ENCODE measurements at regions not wholly inside any gene's neighbourhood (a gene's known extent, or its start where the extent isn't known, plus 50 kb on each side); places are given as distances from the start of the nearest gene placed in this dataset.

- no peaks in the 10 kb centered on the region for H3K4me1 ChIP-seq
- H3K9me3 ChIP-seq, result no peaks in the 10 kb centered on the region
- no peaks in the 10 kb centered on the region for H3K36me3 ChIP-seq (ENCODE audit: insufficient read depth in 1 of 2, low read depth in 1 of 2)
- no peaks in the 10 kb centered on the region for H3K27me3 ChIP-seq (ENCODE audit: insufficient read depth in 3 of 3, low read length in 2 of 3)
- TF ChIP-seq CTCF (IDR thresholded peaks at IDR 0.05), result no peak
- intact Hi-C loops (cut with DNase I), result no loop called here
- peak; percentile 52 to 83 for DNase-seq
- peak overlapping the region; percentile 8 for H3K27ac ChIP-seq
- WGBS, 3 donors, result 61 to 65% (median 64%) methylated on average over 17 of the region's 17 CpGs
- H3K4me3 ChIP-seq, result no peak overlapping the region
- peak in 3 of 4 donors; percentile 53 to 77 (median 64) for ATAC-seq
Observed at GRCh38 chr2:20525041-20526035, 78.5 kb downstream of the RHOB start.

- Histone ChIP-seq H3K9me3 (no peaks in the 10 kb centered on the region), H3K27ac (no peak overlapping the region), H3K4me3 (no peak overlapping the region), H3K4me1 (no peaks in the 10 kb centered on the region), H3K36me3 (ENCODE audit: insufficient read depth in 1 of 2, low read depth in 1 of 2) (no peaks in the 10 kb centered on the region), H3K27me3 (ENCODE audit: insufficient read depth in 3 of 3, low read length in 2 of 3) (no peaks in the 10 kb centered on the region)
- ATAC-seq (no peak), DNase-seq (no peak)
- intact Hi-C loops (cut with DNase I), result no loop called here
- WGBS, 3 donors, result 96% methylated on average over 3 of the region's 3 CpGs
- TF ChIP-seq CTCF (IDR thresholded peaks at IDR 0.05), result no peak
Observed at GRCh38 chr2:20526160-20526559, 79.3 kb downstream of the RHOB start.

DNA sequence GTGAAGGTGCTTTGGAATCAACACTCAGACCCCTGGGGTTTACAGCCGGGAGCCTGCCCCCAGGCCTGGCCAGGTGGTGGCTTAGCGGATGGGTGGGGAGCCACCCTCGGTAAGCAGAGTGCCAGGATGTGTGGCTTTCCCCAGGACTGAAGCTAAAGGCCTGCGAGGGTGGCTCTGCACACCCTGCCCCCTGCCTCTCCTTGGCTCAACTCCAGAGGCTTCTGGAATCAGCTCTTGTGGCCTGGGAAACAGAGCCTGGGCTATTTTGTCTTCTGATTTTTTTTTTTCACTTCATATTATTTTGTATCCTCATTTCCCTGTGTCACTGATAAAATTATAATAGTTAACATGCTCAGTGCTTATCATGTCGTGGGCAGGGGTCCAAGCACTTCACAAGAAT, 79.8 kb downstream of the RHOB start:
- ATAC-seq (no peak), DNase-seq (no peak)
- intact Hi-C loops (cut with DNase I), result no loop called here
- Histone ChIP-seq H3K36me3 (ENCODE audit: insufficient read depth in 1 of 2, low read depth in 1 of 2) (no peaks in the 10 kb centered on the region), H3K27ac (no peak overlapping the region), H3K4me3 (no peak overlapping the region), H3K9me3 (no peaks in the 10 kb centered on the region), H3K27me3 (ENCODE audit: insufficient read depth in 3 of 3, low read length in 2 of 3) (no peaks in the 10 kb centered on the region), H3K4me1 (no peaks in the 10 kb centered on the region)
- no peak for TF ChIP-seq CTCF (IDR thresholded peaks at IDR 0.05)
- WGBS, 3 donors, result 64 to 66% (median 65%) methylated on average over 5 of the region's 5 CpGs

GRCh38 chr2:20528713-20529112, 81.8 kb downstream of the RHOB start:
- ATAC-seq, result no peak
- Histone ChIP-seq H3K4me3 (no peak overlapping the region), H3K36me3 (ENCODE audit: insufficient read depth in 1 of 2, low read depth in 1 of 2) (no peaks in the 10 kb centered on the region), H3K9me3 (no peaks in the 10 kb centered on the region), H3K27me3 (ENCODE audit: insufficient read depth in 3 of 3, low read length in 2 of 3) (no peaks in the 10 kb centered on the region), H3K4me1 (no peaks in the 10 kb centered on the region), H3K27ac (no peak overlapping the region)
- no peak for TF ChIP-seq CTCF (IDR thresholded peaks at IDR 0.05)
- DNase-seq, result no peak
- WGBS, 3 donors, result 94 to 97% (median 96%) methylated on average over 2 of the region's 2 CpGs
- intact Hi-C loops (cut with DNase I), result no loop called here
